ENCODE measurements at regions not wholly inside any gene's neighbourhood (a gene's known extent, or its start where the extent isn't known, plus 50 kb on each side); places are given as distances from the start of the nearest gene placed in this dataset.

DNA sequence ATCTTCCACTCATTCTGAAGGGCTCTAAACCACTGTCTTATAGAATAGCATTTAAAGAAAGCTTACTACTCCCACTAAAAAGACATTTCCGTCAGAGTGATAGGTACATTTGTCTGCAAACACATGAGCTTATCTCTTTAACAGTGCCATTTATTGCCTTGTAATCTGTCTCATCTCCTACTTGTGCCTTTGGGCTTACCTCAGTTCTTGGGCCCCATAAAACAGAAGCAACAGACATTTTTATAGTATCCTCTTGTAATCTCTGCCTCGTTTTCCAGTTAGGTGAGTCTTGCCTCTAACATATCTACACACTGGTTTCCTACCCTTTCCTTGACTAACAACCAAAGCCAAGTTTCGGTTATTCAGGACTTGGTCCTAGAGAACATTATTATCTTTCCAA lies 681.4 kb upstream of the KIF2B start (continued):
- TF ChIP-seq CREB1 (CRISPR knock-in tag; IDR thresholded peaks at IDR 0.05; ENCODE audit: low read depth), result no peak
- no peak for TF ChIP-seq NANOG (IDR thresholded peaks at IDR 0.05; ENCODE audit: borderline replicate concordance)
- TF ChIP-seq EZH2phosphoT487 (IDR thresholded peaks at IDR 0.05; ENCODE audit: unreplicated experiment), result no peak
- no peak for TF ChIP-seq POLR2AphosphoS5 (IDR thresholded peaks at IDR 0.05; ENCODE audit: low read depth)
- TF ChIP-seq, protein P1, sequence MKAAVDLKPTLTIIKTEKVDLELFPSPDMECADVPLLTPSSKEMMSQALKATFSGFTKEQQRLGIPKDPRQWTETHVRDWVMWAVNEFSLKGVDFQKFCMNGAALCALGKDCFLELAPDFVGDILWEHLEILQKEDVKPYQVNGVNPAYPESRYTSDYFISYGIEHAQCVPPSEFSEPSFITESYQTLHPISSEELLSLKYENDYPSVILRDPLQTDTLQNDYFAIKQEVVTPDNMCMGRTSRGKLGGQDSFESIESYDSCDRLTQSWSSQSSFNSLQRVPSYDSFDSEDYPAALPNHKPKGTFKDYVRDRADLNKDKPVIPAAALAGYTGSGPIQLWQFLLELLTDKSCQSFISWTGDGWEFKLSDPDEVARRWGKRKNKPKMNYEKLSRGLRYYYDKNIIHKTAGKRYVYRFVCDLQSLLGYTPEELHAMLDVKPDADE (IDR thresholded peaks at IDR 0.05), result no peak

DNA sequence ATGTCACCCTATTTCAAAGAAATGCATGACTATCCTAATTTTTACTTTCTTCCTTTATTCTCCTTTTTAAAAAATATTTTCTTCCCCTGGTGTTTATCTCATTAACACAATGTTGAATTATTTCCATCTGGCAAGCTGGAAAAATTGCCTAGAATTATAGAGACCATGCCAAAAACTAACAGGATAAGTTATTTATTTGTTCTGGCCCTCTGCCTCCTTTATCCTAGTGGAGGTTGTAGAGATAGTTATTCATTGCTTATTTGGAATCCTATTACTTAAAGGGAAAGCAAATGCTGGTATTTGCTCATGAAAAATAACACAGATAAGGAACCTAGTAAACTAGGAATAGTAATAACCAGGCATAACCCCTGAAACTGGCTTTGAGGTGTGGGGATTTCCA lies 684.9 kb upstream of the KIF2B start:
- H2AFZ ChIP-seq, result no peak overlapping the region
- TF ChIP-seq STAT1 (IDR thresholded peaks at IDR 0.05; ENCODE audit: unreplicated experiment), result no peak
- H4K20me1 ChIP-seq (replicated peaks; ENCODE audit: insufficient read depth), result no peaks in the 10 kb centered on the region
- no peaks in the 10 kb centered on the region for H3K36me3 ChIP-seq (ENCODE audit: insufficient read depth)
- H3K79me2 ChIP-seq (replicated peaks; ENCODE audit: insufficient read depth), result no peaks in the 10 kb centered on the region
- Mint-ChIP-seq H3K27me3 (ENCODE audit: insufficient read depth, low read depth, poor library complexity) (no peaks in the 10 kb centered on the region), H3K4me1 (peaks cover 12% of the 10 kb centered on the region; the same call in 2 of the 3 replicates), H3K27ac (no peak overlapping the region), H3K36me3 (ENCODE audit: low read depth) (no peaks in the 10 kb centered on the region), H3K4me3 (no peak overlapping the region), H3K9me3 (no peaks in the 10 kb centered on the region)
- H3K27me3 ChIP-seq (ENCODE audit: insufficient read depth), result no peaks in the 10 kb centered on the region
- H3K4me1 ChIP-seq (ENCODE audit: insufficient read depth), result peaks cover 7% of the 10 kb centered on the region; the same call in 1 of the 2 replicates
- no peak overlapping the region for H3K4me3 ChIP-seq
- ATAC-seq (no peak), DNase-seq (ENCODE audit: low spot score) (no peak)
- no peaks in the 10 kb centered on the region for H3F3A ChIP-seq (replicated peaks; ENCODE audit: low read depth)
- H3K9me2 ChIP-seq (ENCODE audit: insufficient read depth), result no peaks in the 10 kb centered on the region
- H3K27ac ChIP-seq (ENCODE audit: low read depth), result no peak overlapping the region
- no peak overlapping the region for H3K4me2 ChIP-seq

DNA sequence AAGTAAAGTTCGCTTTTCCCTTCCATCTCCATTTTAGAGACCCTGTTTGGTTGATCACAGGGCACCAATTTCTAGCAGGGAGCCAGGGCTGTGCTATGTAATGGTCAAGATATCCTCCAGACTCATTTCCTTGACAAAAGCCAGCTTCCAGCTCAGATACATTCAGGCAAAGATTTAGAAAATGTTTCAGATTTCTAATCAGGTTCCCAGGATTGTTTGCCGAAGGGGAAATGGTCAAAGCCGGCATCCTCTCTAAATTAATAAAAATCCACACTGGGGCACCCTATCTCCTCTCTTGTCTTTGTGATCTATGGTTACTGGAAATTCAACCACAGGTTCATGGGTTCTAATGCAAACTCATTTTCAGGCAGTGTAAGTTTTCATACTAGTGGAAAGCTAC lies 686.8 kb upstream of the KIF2B start:
- no peaks in the 10 kb centered on the region for H3K27me3 ChIP-seq (ENCODE audit: insufficient read depth)
- H3K79me2 ChIP-seq (replicated peaks; ENCODE audit: insufficient read depth), result no peaks in the 10 kb centered on the region
- H3F3A ChIP-seq (replicated peaks; ENCODE audit: low read depth), result no peaks in the 10 kb centered on the region
- no peak for ATAC-seq
- no peaks in the 10 kb centered on the region for H4K20me1 ChIP-seq (replicated peaks; ENCODE audit: insufficient read depth)
- H3K4me1 ChIP-seq (ENCODE audit: insufficient read depth), result peaks cover 5% of the 10 kb centered on the region; the same call in 1 of the 2 replicates
- no peak overlapping the region for H3K4me3 ChIP-seq
- DNase-seq (ENCODE audit: low spot score), result no peak
- no peaks in the 10 kb centered on the region for H3K36me3 ChIP-seq (ENCODE audit: insufficient read depth)
- no peaks in the 10 kb centered on the region for H3K36me3 Mint-ChIP-seq (ENCODE audit: low read depth)
- H2AFZ ChIP-seq, result peak overlapping the region; percentile 63; the same call in 1 of the 2 replicates
- no peak overlapping the region for H3K4me2 ChIP-seq
- H3K27me3 Mint-ChIP-seq (ENCODE audit: insufficient read depth, low read depth, poor library complexity), result no peaks in the 10 kb centered on the region
- H3K4me3 Mint-ChIP-seq, result no peak overlapping the region
- H3K9me3 Mint-ChIP-seq, result no peaks in the 10 kb centered on the region
- H3K27ac ChIP-seq (ENCODE audit: low read depth), result peak overlapping the region; percentile 35; the same call in 1 of the 2 replicates
- H3K9me2 ChIP-seq (ENCODE audit: insufficient read depth), result no peaks in the 10 kb centered on the region
- peaks cover 8% of the 10 kb centered on the region; the same call in 2 of the 3 replicates for H3K4me1 Mint-ChIP-seq
- no peak overlapping the region for H3K27ac Mint-ChIP-seq
- no peak for TF ChIP-seq NANOG (IDR thresholded peaks at IDR 0.05; ENCODE audit: borderline replicate concordance)
- TF ChIP-seq EZH2 (IDR thresholded peaks at IDR 0.05; ENCODE audit: low read depth, unreplicated experiment), result no peak
- TF ChIP-seq, protein P2, sequence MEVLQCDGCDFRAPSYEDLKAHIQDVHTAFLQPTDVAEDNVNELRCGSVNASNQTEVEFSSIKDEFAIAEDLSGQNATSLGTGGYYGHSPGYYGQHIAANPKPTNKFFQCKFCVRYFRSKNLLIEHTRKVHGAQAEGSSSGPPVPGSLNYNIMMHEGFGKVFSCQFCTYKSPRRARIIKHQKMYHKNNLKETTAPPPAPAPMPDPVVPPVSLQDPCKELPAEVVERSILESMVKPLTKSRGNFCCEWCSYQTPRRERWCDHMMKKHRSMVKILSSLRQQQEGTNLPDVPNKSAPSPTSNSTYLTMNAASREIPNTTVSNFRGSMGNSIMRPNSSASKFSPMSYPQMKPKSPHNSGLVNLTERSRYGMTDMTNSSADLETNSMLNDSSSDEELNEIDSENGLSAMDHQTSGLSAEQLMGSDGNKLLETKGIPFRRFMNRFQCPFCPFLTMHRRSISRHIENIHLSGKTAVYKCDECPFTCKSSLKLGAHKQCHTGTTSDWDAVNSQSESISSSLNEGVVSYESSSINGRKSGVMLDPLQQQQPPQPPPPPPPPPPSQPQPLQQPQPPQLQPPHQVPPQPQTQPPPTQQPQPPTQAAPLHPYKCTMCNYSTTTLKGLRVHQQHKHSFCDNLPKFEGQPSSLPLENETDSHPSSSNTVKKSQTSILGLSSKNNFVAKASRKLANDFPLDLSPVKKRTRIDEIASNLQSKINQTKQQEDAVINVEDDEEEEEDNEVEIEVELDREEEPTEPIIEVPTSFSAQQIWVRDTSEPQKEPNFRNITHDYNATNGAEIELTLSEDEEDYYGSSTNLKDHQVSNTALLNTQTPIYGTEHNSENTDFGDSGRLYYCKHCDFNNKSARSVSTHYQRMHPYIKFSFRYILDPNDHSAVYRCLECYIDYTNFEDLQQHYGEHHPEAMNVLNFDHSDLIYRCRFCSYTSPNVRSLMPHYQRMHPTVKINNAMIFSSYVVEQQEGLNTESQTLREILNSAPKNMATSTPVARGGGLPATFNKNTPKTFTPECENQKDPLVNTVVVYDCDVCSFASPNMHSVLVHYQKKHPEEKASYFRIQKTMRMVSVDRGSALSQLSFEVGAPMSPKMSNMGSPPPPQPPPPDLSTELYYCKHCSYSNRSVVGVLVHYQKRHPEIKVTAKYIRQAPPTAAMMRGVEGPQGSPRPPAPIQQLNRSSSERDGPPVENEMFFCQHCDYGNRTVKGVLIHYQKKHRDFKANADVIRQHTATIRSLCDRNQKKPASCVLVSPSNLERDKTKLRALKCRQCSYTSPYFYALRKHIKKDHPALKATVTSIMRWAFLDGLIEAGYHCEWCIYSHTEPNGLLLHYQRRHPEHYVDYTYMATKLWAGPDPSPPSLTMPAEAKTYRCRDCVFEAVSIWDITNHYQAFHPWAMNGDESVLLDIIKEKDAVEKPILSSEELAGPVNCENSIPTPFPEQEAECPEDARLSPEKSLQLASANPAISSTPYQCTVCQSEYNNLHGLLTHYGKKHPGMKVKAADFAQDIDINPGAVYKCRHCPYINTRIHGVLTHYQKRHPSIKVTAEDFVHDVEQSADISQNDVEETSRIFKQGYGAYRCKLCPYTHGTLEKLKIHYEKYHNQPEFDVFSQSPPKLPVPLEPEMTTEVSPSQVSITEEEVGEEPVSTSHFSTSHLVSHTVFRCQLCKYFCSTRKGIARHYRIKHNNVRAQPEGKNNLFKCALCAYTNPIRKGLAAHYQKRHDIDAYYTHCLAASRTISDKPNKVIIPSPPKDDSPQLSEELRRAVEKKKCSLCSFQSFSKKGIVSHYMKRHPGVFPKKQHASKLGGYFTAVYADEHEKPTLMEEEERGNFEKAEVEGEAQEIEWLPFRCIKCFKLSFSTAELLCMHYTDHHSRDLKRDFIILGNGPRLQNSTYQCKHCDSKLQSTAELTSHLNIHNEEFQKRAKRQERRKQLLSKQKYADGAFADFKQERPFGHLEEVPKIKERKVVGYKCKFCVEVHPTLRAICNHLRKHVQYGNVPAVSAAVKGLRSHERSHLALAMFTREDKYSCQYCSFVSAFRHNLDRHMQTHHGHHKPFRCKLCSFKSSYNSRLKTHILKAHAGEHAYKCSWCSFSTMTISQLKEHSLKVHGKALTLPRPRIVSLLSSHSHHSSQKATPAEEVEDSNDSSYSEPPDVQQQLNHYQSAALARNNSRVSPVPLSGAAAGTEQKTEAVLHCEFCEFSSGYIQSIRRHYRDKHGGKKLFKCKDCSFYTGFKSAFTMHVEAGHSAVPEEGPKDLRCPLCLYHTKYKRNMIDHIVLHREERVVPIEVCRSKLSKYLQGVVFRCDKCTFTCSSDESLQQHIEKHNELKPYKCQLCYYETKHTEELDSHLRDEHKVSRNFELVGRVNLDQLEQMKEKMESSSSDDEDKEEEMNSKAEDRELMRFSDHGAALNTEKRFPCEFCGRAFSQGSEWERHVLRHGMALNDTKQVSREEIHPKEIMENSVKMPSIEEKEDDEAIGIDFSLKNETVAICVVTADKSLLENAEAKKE (CRISPR knock-in tag; IDR thresholded peaks at IDR 0.05), result no peak
- TF ChIP-seq, protein P3, sequence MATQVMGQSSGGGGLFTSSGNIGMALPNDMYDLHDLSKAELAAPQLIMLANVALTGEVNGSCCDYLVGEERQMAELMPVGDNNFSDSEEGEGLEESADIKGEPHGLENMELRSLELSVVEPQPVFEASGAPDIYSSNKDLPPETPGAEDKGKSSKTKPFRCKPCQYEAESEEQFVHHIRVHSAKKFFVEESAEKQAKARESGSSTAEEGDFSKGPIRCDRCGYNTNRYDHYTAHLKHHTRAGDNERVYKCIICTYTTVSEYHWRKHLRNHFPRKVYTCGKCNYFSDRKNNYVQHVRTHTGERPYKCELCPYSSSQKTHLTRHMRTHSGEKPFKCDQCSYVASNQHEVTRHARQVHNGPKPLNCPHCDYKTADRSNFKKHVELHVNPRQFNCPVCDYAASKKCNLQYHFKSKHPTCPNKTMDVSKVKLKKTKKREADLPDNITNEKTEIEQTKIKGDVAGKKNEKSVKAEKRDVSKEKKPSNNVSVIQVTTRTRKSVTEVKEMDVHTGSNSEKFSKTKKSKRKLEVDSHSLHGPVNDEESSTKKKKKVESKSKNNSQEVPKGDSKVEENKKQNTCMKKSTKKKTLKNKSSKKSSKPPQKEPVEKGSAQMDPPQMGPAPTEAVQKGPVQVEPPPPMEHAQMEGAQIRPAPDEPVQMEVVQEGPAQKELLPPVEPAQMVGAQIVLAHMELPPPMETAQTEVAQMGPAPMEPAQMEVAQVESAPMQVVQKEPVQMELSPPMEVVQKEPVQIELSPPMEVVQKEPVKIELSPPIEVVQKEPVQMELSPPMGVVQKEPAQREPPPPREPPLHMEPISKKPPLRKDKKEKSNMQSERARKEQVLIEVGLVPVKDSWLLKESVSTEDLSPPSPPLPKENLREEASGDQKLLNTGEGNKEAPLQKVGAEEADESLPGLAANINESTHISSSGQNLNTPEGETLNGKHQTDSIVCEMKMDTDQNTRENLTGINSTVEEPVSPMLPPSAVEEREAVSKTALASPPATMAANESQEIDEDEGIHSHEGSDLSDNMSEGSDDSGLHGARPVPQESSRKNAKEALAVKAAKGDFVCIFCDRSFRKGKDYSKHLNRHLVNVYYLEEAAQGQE (IDR thresholded peaks at IDR 0.05; ENCODE audit: unreplicated experiment), result no peak
- TF ChIP-seq STAT1 (IDR thresholded peaks at IDR 0.05; ENCODE audit: unreplicated experiment), result no peak
- no peak for TF ChIP-seq JUNB (IDR thresholded peaks at IDR 0.05; ENCODE audit: unreplicated experiment)

Data from GM23338 (cell line).